ENCODE measurements at regions not wholly inside any gene's neighbourhood (a gene's known extent, or its start where the extent isn't known, plus 50 kb on each side); places are given as distances from the start of the nearest gene placed in this dataset.

GRCh38 chr17:22464041-22464440 is 771.7 kb downstream of the KCNJ18 start:
- Mint-ChIP-seq H3K4me3 (no peak overlapping the region), H3K27ac (no peak overlapping the region), H3K27me3 (ENCODE audit: low read depth) (peaks cover 23% of the 10 kb centered on the region), H3K36me3 (peaks cover 79% of the 10 kb centered on the region), H3K4me1 (no peaks in the 10 kb centered on the region), H3K9me3 (peaks cover 86% of the 10 kb centered on the region)
- CTCF ChIA-PET = no interaction called here
- DNase-seq (ENCODE audit: low spot score) (no peak), ATAC-seq (no peak)
- no peak for TF ChIP-seq ZNF232 (CRISPR knock-in tag; IDR thresholded peaks at IDR 0.05)
- no peak for TF ChIP-seq CTCF (IDR thresholded peaks at IDR 0.05)
- no peak for TF ChIP-seq ZSCAN18 (CRISPR knock-in tag; IDR thresholded peaks at IDR 0.05)
- TF ChIP-seq CREB1 (CRISPR knock-in tag; IDR thresholded peaks at IDR 0.05) = no peak
- TF ChIP-seq ZNF425 (CRISPR knock-in tag; conservative IDR thresholded peaks at IDR 0.05) = no peak
- TF ChIP-seq TEAD1 (CRISPR knock-in tag; IDR thresholded peaks at IDR 0.05) = no peak
- TF ChIP-seq TP53 (CRISPR knock-in tag; IDR thresholded peaks at IDR 0.05) = no peak
- TF ChIP-seq SP1 (CRISPR knock-in tag; conservative IDR thresholded peaks at IDR 0.05) = no peak
- no peak for TF ChIP-seq ZNF317 (CRISPR knock-in tag; IDR thresholded peaks at IDR 0.05; ENCODE audit: borderline replicate concordance, low read depth)
- no peak for TF ChIP-seq ERG (CRISPR knock-in tag; IDR thresholded peaks at IDR 0.05)
- no peak for TF ChIP-seq FOXJ3 (CRISPR knock-in tag; IDR thresholded peaks at IDR 0.05; ENCODE audit: borderline replicate concordance)
- TF ChIP-seq ZNF423 (CRISPR knock-in tag; IDR thresholded peaks at IDR 0.05) = no peak
- no peak for TF ChIP-seq KAT7 (CRISPR knock-in tag; IDR thresholded peaks at IDR 0.05; ENCODE audit: borderline replicate concordance)
- TF ChIP-seq NFYB (CRISPR knock-in tag; conservative IDR thresholded peaks at IDR 0.05; ENCODE audit: low read depth) = no peak
- no peak for TF ChIP-seq ZBTB21 (CRISPR knock-in tag; IDR thresholded peaks at IDR 0.05; ENCODE audit: borderline replicate concordance)
- TF ChIP-seq ZBTB43 (CRISPR knock-in tag; IDR thresholded peaks at IDR 0.05) = no peak
- no peak for TF ChIP-seq HMGA2 (CRISPR knock-in tag; IDR thresholded peaks at IDR 0.05)
- no peak for TF ChIP-seq ZNF532 (CRISPR knock-in tag; IDR thresholded peaks at IDR 0.05; ENCODE audit: borderline replicate concordance)
- no peak for TF ChIP-seq PREB (CRISPR knock-in tag; IDR thresholded peaks at IDR 0.05; ENCODE audit: borderline replicate concordance)
- TF ChIP-seq GRHL2 (CRISPR knock-in tag; IDR thresholded peaks at IDR 0.05; ENCODE audit: insufficient replicate concordance, severe bottlenecking) = no peak
- POLR2A ChIA-PET = no interaction called here

Data from WTC11 (cell line).